A549 (cell line): ENCODE measurements at regions not wholly inside any gene's neighbourhood (a gene's known extent, or its start where the extent isn't known, plus 50 kb on each side); places are given as distances from the start of the nearest gene placed in this dataset.

Experiments used
- ATAC-seq, 2 experiments: fragments of 200-7000 bp in 1 of 2; fragments of >200 bp in 1 of 2; cut with Nextera tagmentation in 1 of 2; cut with Tn5 transposase in 1 of 2; 3 replicates each; pipeline versions ENCODE4 v1.8.0 to v1.9.1; 2018 to 2020; ENCODE audit warnings: mild to moderate bottlenecking in 1 of 2, moderate library complexity in 1 of 2
- CTCF ChIA-PET: fragments of 300-600 bp; sonication (Branson Sonifier 250); formaldehyde crosslinking; extraction: SDS; loops from one replicate; lab custom pipeline; 2021; ENCODE audit warnings: antibody characterized with exemption, inconsistent platforms; lab: Yijun Ruan, JAX
- POLR2A ChIA-PET: fragments of 350-600 bp; formaldehyde crosslinking; extraction: SDS; loops from one replicate; lab custom pipeline; 2021; ENCODE audit warnings: antibody characterized with exemption, inconsistent platforms; lab: Yijun Ruan, JAX
- DNase-seq, 2 experiments: peaks; one replicate each; pipeline versions ENCODE4 v3.0.0 to v3.0.0-alpha.2; 2011 to 2016; ENCODE audit warnings: low read depth in 1 of 2, low spot score in 1 of 2
- FAIRE-seq: peaks from 2 replicates; lab custom pipeline; 2011; peaks lifted over from hg19 to GRCh38; lab: Jason Lieb, UNC
- H3K27ac ChIP-seq, 2 experiments: fragments of >200 bp; sonication (Bioruptor Twin); formaldehyde crosslinking; 3 replicates each; pipeline ENCODE4 v1.5.1; 2016 to 2017
- H3K4me1 ChIP-seq: fragments of >200 bp; sonication (Bioruptor Twin); formaldehyde crosslinking; 3 replicates; pipeline ENCODE4 v1.6.1; 2016
- H3K4me2 ChIP-seq: fragments of >200 bp; sonication (Bioruptor Twin); formaldehyde crosslinking; 3 replicates; pipeline ENCODE4 v1.6.1; 2016
- H3K4me3 ChIP-seq: fragments of >200 bp; sonication (Bioruptor Twin); formaldehyde crosslinking; 3 replicates; pipeline ENCODE4 v1.5.1; 2016
- H3K9me3 ChIP-seq: fragments of >200 bp; sonication (Bioruptor Twin); formaldehyde crosslinking; 3 replicates; pipeline ENCODE4 v1.6.1; 2016
- ATOH8 ChIP-seq: fragments of 250-450 bp; sonication (Bioruptor Pico); IDR thresholded peaks from 2 replicates; pipeline ENCODE4 v1.5.0; 2020; ENCODE audit warnings: low read depth, mild to moderate bottlenecking, moderate library complexity
- BCL3 ChIP-seq: fragments of >200 bp; sonication (Bioruptor Twin); formaldehyde crosslinking; IDR thresholded peaks from 3 replicates; pipeline ENCODE4 v1.6.1; 2016
- CBX2 ChIP-seq: fragments of 200-600 bp; sonication (generic); IDR thresholded peaks from 2 replicates; pipeline ENCODE4 v1.6.1; 2016; ENCODE audit warnings: low read depth, mild to moderate bottlenecking, borderline replicate concordance
- CBX8 ChIP-seq: fragments of 200-600 bp; sonication (generic); IDR thresholded peaks from 2 replicates; pipeline ENCODE4 v1.6.1; 2016
- CEBPB ChIP-seq, 2 experiments: fragments of >200 bp in 1 of 2; sonication (Bioruptor Twin) in 1 of 2; formaldehyde crosslinking in 1 of 2; IDR thresholded peaks; 2 replicates each; pipeline ENCODE4 v1.6.1; 2012 to 2016
- CHD4 ChIP-seq: fragments of 200-600 bp; sonication (generic); IDR thresholded peaks from 2 replicates; pipeline ENCODE4 v1.6.1; 2016; ENCODE audit warnings: antibody characterized with exemption, mild to moderate bottlenecking, borderline replicate concordance
- EHMT2 ChIP-seq: fragments of 200-600 bp; sonication (generic); IDR thresholded peaks from 2 replicates; pipeline ENCODE4 v1.6.1; 2016; ENCODE audit warnings: antibody characterized with exemption, low read depth, mild to moderate bottlenecking, moderate library complexity
- ESRRA ChIP-seq: fragments of 150-350 bp; IDR thresholded peaks from 2 replicates; pipeline ENCODE4 v1.6.1; 2014; ENCODE audit warnings: mild to moderate bottlenecking, low read length, borderline replicate concordance
- GATA3 ChIP-seq: IDR thresholded peaks from 2 replicates; pipeline ENCODE4 v1.6.1; 2012; ENCODE audit warnings: borderline replicate concordance
- HMGXB4 ChIP-seq: fragments of 250-450 bp; sonication (Bioruptor Pico); IDR thresholded peaks from 2 replicates; pipeline ENCODE4 v1.5.0; 2021; ENCODE audit warnings: mild to moderate bottlenecking, moderate library complexity, borderline replicate concordance
- HOXB13 ChIP-seq: fragments of 250-450 bp; sonication (Bioruptor Pico); IDR thresholded peaks from 2 replicates; pipeline ENCODE4 v1.5.0; 2020; ENCODE audit warnings: low read depth, mild to moderate bottlenecking, moderate library complexity
- HOXB5 ChIP-seq: fragments of 250-450 bp; sonication (Bioruptor Pico); IDR thresholded peaks from 2 replicates; pipeline ENCODE4 v1.5.0; 2020; ENCODE audit warnings: mild to moderate bottlenecking, moderate library complexity
- KDM5A ChIP-seq: fragments of 200-600 bp; sonication (generic); IDR thresholded peaks from 2 replicates; pipeline ENCODE4 v1.6.1; 2016; ENCODE audit warnings: antibody characterized with exemption, mild to moderate bottlenecking
- MAZ ChIP-seq: fragments of 150-350 bp; IDR thresholded peaks from 2 replicates; pipeline ENCODE4 v1.6.1; 2014; ENCODE audit warnings: antibody characterized with exemption, low read depth, low read length, borderline replicate concordance
- PBX3 ChIP-seq: IDR thresholded peaks from 2 replicates; pipeline ENCODE4 v1.6.1; 2012
- RAD21 ChIP-seq, 2 experiments: fragments of >200 bp in 1 of 2; sonication (Bioruptor Twin) in 1 of 2; formaldehyde crosslinking in 1 of 2; IDR thresholded peaks in 1 of 2; conservative IDR thresholded peaks in 1 of 2; 2 replicates in 1 of 2; 3 replicates in 1 of 2; pipeline ENCODE4 v1.6.1; 2012 to 2018; ENCODE audit warnings: inconsistent platforms in 1 of 2
- RARB ChIP-seq: fragments of 250-450 bp; sonication (Bioruptor Pico); IDR thresholded peaks from 2 replicates; pipeline ENCODE4 v1.8.0; 2021; ENCODE audit warnings: mild to moderate bottlenecking, moderate library complexity
- RCOR1 ChIP-seq: fragments of 150-350 bp; IDR thresholded peaks from 2 replicates; pipeline ENCODE4 v1.6.1; 2014; ENCODE audit warnings: antibody characterized with exemption, low read length, low read depth
- RFX5 ChIP-seq: fragments of 450-650 bp; IDR thresholded peaks from 2 replicates; pipeline ENCODE4 v1.7.1; 2014; ENCODE audit warnings: antibody characterized with exemption, mild to moderate bottlenecking, moderate library complexity
- RNF2 ChIP-seq: fragments of 200-600 bp; sonication (generic); IDR thresholded peaks from 2 replicates; pipeline ENCODE4 v1.6.1; 2016; ENCODE audit warnings: low read depth, mild to moderate bottlenecking, antibody characterized with exemption, moderate library complexity, borderline replicate concordance
- SMC3 ChIP-seq: fragments of >200 bp; sonication (Bioruptor Twin); formaldehyde crosslinking; IDR thresholded peaks from 3 replicates; pipeline ENCODE4 v1.6.1; 2018; ENCODE audit warnings: inconsistent platforms
- SREBF2 ChIP-seq: fragments of 450-650 bp; IDR thresholded peaks from 2 replicates; pipeline ENCODE4 v1.6.1; 2014; ENCODE audit warnings: mild to moderate bottlenecking, moderate library complexity
- TFCP2L1 ChIP-seq: fragments of 250-450 bp; sonication (Bioruptor Pico); IDR thresholded peaks from 2 replicates; pipeline ENCODE4 v1.5.0; 2021; ENCODE audit warnings: mild to moderate bottlenecking
- TP53 ChIP-seq: fragments of 250-450 bp; sonication (Bioruptor Pico); IDR thresholded peaks from 2 replicates; pipeline ENCODE4 v1.5.0; 2021; ENCODE audit warnings: mild to moderate bottlenecking, moderate library complexity
- ZNF302 ChIP-seq: fragments of 250-450 bp; sonication (Bioruptor Pico); IDR thresholded peaks from 2 replicates; pipeline ENCODE4 v1.9.0; 2021; ENCODE audit warnings: inconsistent platforms, mild to moderate bottlenecking, moderate library complexity
- ZSCAN20 ChIP-seq: fragments of 250-450 bp; sonication (Bioruptor Pico); IDR thresholded peaks from 2 replicates; pipeline ENCODE4 v1.8.0; 2022; ENCODE audit warnings: mild to moderate bottlenecking, moderate library complexity
- WGBS: methylation state at CpG from one replicate; pipeline ENCODE4 v1.1.6; 2017; ENCODE audit errors: missing lambda C conversion rate; 5-methylcytosine and 5-hydroxymethylcytosine counted together

- TF ChIP-seq KDM5A, result no peak
- TF ChIP-seq RFX5, result no peak
- TF ChIP-seq CBX2, result no peak
Observed at GRCh38 chr3:13711911-13712650, 163.2 kb downstream of the FBLN2 start (continued).

- TF ChIP-seq CBX8, result no peak
- TF ChIP-seq TFCP2L1, result no peak
- no peak for TF ChIP-seq TP53 (CRISPR knock-in tag)
- no peak for TF ChIP-seq CHD4
- TF ChIP-seq SREBF2, result no peak
- no peak for TF ChIP-seq CEBPB (IDR thresholded peaks at IDR 0.05)
- TF ChIP-seq EHMT2, result no peak
- TF ChIP-seq MAZ, result no peak
- ChIA-PET CTCF (no interaction called here), POLR2A (no interaction called here)
- H3K4me1 ChIP-seq, result no peaks in the 10 kb centered on the region
- no peak overlapping the region for H3K27ac ChIP-seq
- no peak for ATAC-seq
- H3K4me2 ChIP-seq, result no peak overlapping the region
- no peak for FAIRE-seq
- peaks cover 3% of the 10 kb centered on the region; the same call in 1 of the 3 replicates for H3K9me3 ChIP-seq
- 0% methylated on average over 3 of the region's 3 CpGs for WGBS
- no peak for DNase-seq
- H3K4me3 ChIP-seq, result no peak overlapping the region
Observed at GRCh38 chr3:13710251-13710650, 161.3 kb downstream of the FBLN2 start.

GRCh38 chr3:13709706-13710105, 160.8 kb downstream of the FBLN2 start:
- no peaks in the 10 kb centered on the region for H3K4me1 ChIP-seq
- no peak overlapping the region for H3K4me3 ChIP-seq
- ATAC-seq (no peak), DNase-seq (no peak), FAIRE-seq (no peak)
- no peak for TF ChIP-seq HOXB5 (CRISPR knock-in tag)
- no peak for TF ChIP-seq RAD21 (conservative IDR thresholded peaks at IDR 0.05 in 1 of 2, IDR thresholded peaks at IDR 0.05 in 1 of 2)
- no peak for TF ChIP-seq RCOR1
- no peak for TF ChIP-seq SMC3
- no peak for TF ChIP-seq ZSCAN20 (CRISPR knock-in tag)
- TF ChIP-seq PBX3, result no peak
- TF ChIP-seq HOXB13, result no peak
- TF ChIP-seq CBX8, result no peak
- no peak for TF ChIP-seq BCL3
- no peak for TF ChIP-seq KDM5A
- TF ChIP-seq, all 56 proteins: peak for 0
- Histone ChIP-seq H3K27ac (no peak overlapping the region), H3K4me2 (no peak overlapping the region), H3K9me3 (peaks cover 3% of the 10 kb centered on the region; the same call in 1 of the 3 replicates)
- 13% methylated on average over 1 of the region's 1 CpG for WGBS
- POLR2A ChIA-PET, result no interaction called here
- CTCF ChIA-PET, result no interaction called here

- no peak for FAIRE-seq
- no peak for ATAC-seq
- WGBS, result 15% methylated on average over 6 of the region's 6 CpGs
- no peak for DNase-seq
- Histone ChIP-seq H3K4me3 (no peak overlapping the region), H3K4me2 (no peak overlapping the region), H3K4me1 (no peaks in the 10 kb centered on the region), H3K9me3 (peaks cover 3% of the 10 kb centered on the region; the same call in 1 of the 3 replicates), H3K27ac (no peak overlapping the region)
- ChIA-PET CTCF (no interaction called here), POLR2A (no interaction called here)
- TF ChIP-seq ATOH8 (no peak), ZNF302 (CRISPR knock-in tag) (no peak), TP53 (CRISPR knock-in tag) (no peak), RFX5 (no peak), RNF2 (no peak), RARB (CRISPR knock-in tag) (no peak), ESRRA (no peak), HMGXB4 (CRISPR knock-in tag) (no peak), GATA3 (no peak)
Observed at GRCh38 chr3:13708871-13709595, 160.1 kb downstream of the FBLN2 start.
